ENCODE measurements at regions not wholly inside any gene's neighbourhood (a gene's known extent, or its start where the extent isn't known, plus 50 kb on each side); places are given as distances from the start of the nearest gene placed in this dataset.

- Histone ChIP-seq H3K9me3 (no peaks in the 10 kb centered on the region), H3K27me3 (no peaks in the 10 kb centered on the region), H3K27ac (no peak overlapping the region), H3K9ac (ENCODE audit: low read depth in 2 of 2, low read length in 2 of 2) (no peak overlapping the region), H3K4me3 (no peak overlapping the region), H3K4me1 (no peaks in the 10 kb centered on the region), H3K36me3 (no peaks in the 10 kb centered on the region)
- DNase-seq: no peak
- no peak for TF ChIP-seq CTCF (IDR thresholded peaks at IDR 0.05)
- intact Hi-C loops (cut with DNase I): no loop called here
These were observed 102.1 kb downstream of the RASSF10 start for GRCh38 chr11:13110929-13111812.

- no peaks in the 10 kb centered on the region for H3K27me3 ChIP-seq
- no peaks in the 10 kb centered on the region for H3K36me3 ChIP-seq
- intact Hi-C loops (cut with DNase I): no loop called here
- TF ChIP-seq CTCF (IDR thresholded peaks at IDR 0.05): no peak
- no peak overlapping the region for H3K9ac ChIP-seq (ENCODE audit: low read depth in 2 of 2, low read length in 2 of 2)
- no peaks in the 10 kb centered on the region for H3K4me1 ChIP-seq
- H3K27ac ChIP-seq: no peak overlapping the region
- no peak for DNase-seq
- H3K4me3 ChIP-seq: no peak overlapping the region
- H3K9me3 ChIP-seq: no peaks in the 10 kb centered on the region
These were observed 102.7 kb downstream of the RASSF10 start for GRCh38 chr11:13111813-13112130.

GRCh38 chr11:13114566-13115379, 105.7 kb downstream of the RASSF10 start:
- Histone ChIP-seq H3K36me3 (no peaks in the 10 kb centered on the region), H3K9me3 (no peaks in the 10 kb centered on the region), H3K4me3 (no peak overlapping the region), H3K9ac (ENCODE audit: low read depth in 2 of 2, low read length in 2 of 2) (no peak overlapping the region), H3K27ac (no peak overlapping the region), H3K27me3 (no peaks in the 10 kb centered on the region), H3K4me1 (no peaks in the 10 kb centered on the region)
- no peak for TF ChIP-seq CTCF (IDR thresholded peaks at IDR 0.05)
- DNase-seq: no peak
- intact Hi-C loops (cut with DNase I): no loop called here

- no peak overlapping the region for H3K27ac ChIP-seq
- no peaks in the 10 kb centered on the region for H3K4me1 ChIP-seq
- H3K9ac ChIP-seq (ENCODE audit: low read depth in 2 of 2, low read length in 2 of 2): no peak overlapping the region
- no peaks in the 10 kb centered on the region for H3K9me3 ChIP-seq
- no peak for TF ChIP-seq CTCF (IDR thresholded peaks at IDR 0.05)
- no peaks in the 10 kb centered on the region for H3K36me3 ChIP-seq
- DNase-seq: no peak
- intact Hi-C loops (cut with DNase I): no loop called here
- no peaks in the 10 kb centered on the region for H3K27me3 ChIP-seq
- H3K4me3 ChIP-seq: no peak overlapping the region
These were observed 106.2 kb downstream of the RASSF10 start for GRCh38 chr11:13115380-13115675.

- Histone ChIP-seq H3K27me3 (no peaks in the 10 kb centered on the region), H3K4me1 (no peaks in the 10 kb centered on the region), H3K27ac (no peak overlapping the region), H3K4me3 (no peak overlapping the region), H3K9ac (ENCODE audit: low read depth in 2 of 2, low read length in 2 of 2) (no peak overlapping the region), H3K36me3 (no peaks in the 10 kb centered on the region), H3K9me3 (no peaks in the 10 kb centered on the region)
- no peak for DNase-seq
- intact Hi-C loops (cut with DNase I): no loop called here
- TF ChIP-seq CTCF (IDR thresholded peaks at IDR 0.05): no peak
These were observed 107.4 kb downstream of the RASSF10 start for GRCh38 chr11:13116491-13116890.
